PC-3 (cell line): ENCODE measurements at regions not wholly inside any gene's neighbourhood (a gene's known extent, or its start where the extent isn't known, plus 50 kb on each side); places are given as distances from the start of the nearest gene placed in this dataset.

ENCODE experiments used
- ATAC-seq: fragments of 200-7000 bp; cut with Tn5 transposase; 2 replicates; pipeline ENCODE4 v1.9.1; 2020; ENCODE audit warnings: mild to moderate bottlenecking, moderate library complexity
- BruUV-seq: library from RNA; stranded (reverse); fragments of 400-500 nt; replicated peaks from 2 replicates; lab custom pipeline; 2021; lab: Mats Ljungman, UMichigan
- CTCF ChIA-PET: fragments of 300-600 bp; sonication (Branson Sonifier 250); formaldehyde crosslinking; loops from one replicate; lab custom pipeline; 2022; ENCODE audit warnings: antibody characterized with exemption; lab: Charles Lee
- POLR2A ChIA-PET: fragments of 300-600 bp; sonication (Branson Sonifier 250); formaldehyde crosslinking; loops from one replicate; lab custom pipeline; 2022; ENCODE audit warnings: antibody characterized with exemption; ENCODE audit not compliant: unreplicated experiment; lab: Charles Lee
- DNase-seq: peaks from one replicate; pipeline ENCODE4 v3.0.0-alpha.2; 2015
- H2AFZ ChIP-seq: fragments of 300-600 bp; sonication (generic); 2 replicates; pipeline ENCODE4 v1.6.0; 2016; ENCODE audit warnings: antibody characterized with exemption, low read length
- H3F3A ChIP-seq: fragments of 300-600 bp; sonication (generic); one replicate; pipeline ENCODE4 v1.6.0; 2017; ENCODE audit warnings: antibody characterized with exemption, low read length, control low read depth, mild to moderate bottlenecking; ENCODE audit not compliant: unreplicated experiment
- H3K27ac ChIP-seq: fragments of 300-600 bp; sonication (generic); 2 replicates; pipeline ENCODE4 v1.5.1; 2016; ENCODE audit warnings: mild to moderate bottlenecking, low read length
- H3K27me3 ChIP-seq: fragments of 300-600 bp; sonication (generic); 2 replicates; pipeline ENCODE4 v1.6.1; 2016; ENCODE audit warnings: low read length, mixed read lengths
- H3K36me3 ChIP-seq: fragments of 300-600 bp; sonication (generic); 2 replicates; pipeline ENCODE4 v1.6.1; 2016; ENCODE audit warnings: low read depth, mixed run types, low read length, mixed read lengths
- H3K4me1 ChIP-seq: fragments of 300-600 bp; sonication (generic); 2 replicates; pipeline ENCODE4 v1.5.1; 2016; ENCODE audit warnings: low read length; ENCODE audit not compliant: insufficient read depth
- H3K4me2 ChIP-seq: fragments of 300-600 bp; sonication (generic); 2 replicates; pipeline ENCODE4 v1.6.0; 2016; ENCODE audit warnings: low read length
- H3K4me3 ChIP-seq: fragments of 300-600 bp; sonication (generic); 2 replicates; pipeline ENCODE4 v1.5.1; 2016; ENCODE audit warnings: mild to moderate bottlenecking, low read length, mixed read lengths
- H3K79me2 ChIP-seq: fragments of 300-600 bp; sonication (generic); 2 replicates; pipeline ENCODE4 v1.6.1; 2017; ENCODE audit warnings: low read length, mixed read lengths
- H3K9ac ChIP-seq: fragments of 300-600 bp; sonication (generic); 2 replicates; pipeline ENCODE4 v1.6.0; 2016; ENCODE audit warnings: mild to moderate bottlenecking, low read length
- H3K9me2 ChIP-seq: fragments of 300-600 bp; sonication (generic); replicated peaks from 2 replicates; pipeline ENCODE4 v1.6.1; 2016; ENCODE audit warnings: mixed run types, low read length, mixed read lengths
- H3K9me3 ChIP-seq: fragments of 300-600 bp; sonication (generic); 2 replicates; pipeline ENCODE4 v1.6.1; 2016; ENCODE audit warnings: low read length, mixed read lengths
- H4K20me1 ChIP-seq: fragments of 300-600 bp; sonication (generic); 2 replicates; pipeline ENCODE4 v1.6.1; 2016; ENCODE audit warnings: low read length, mixed read lengths
- EZH2 ChIP-seq: fragments of 300-600 bp; sonication (generic); IDR thresholded peaks from one replicate; pipeline ENCODE4 v1.6.1; 2017; ENCODE audit warnings: antibody characterized with exemption, mild to moderate bottlenecking, low read length; ENCODE audit not compliant: unreplicated experiment
- EZH2phosphoT487 ChIP-seq: fragments of 300-600 bp; sonication (generic); IDR thresholded peaks from 2 replicates; pipeline ENCODE4 v1.6.1; 2018; ENCODE audit warnings: mild to moderate bottlenecking, antibody characterized with exemption, low read length, borderline replicate concordance
- intact Hi-C: fragments of 100-400 bp; cut with micrococcal nuclease; formaldehyde crosslinking; loops from 2 replicates; pipeline ENCODE4 v1.9.0; 2023
- TF ChIP-seq, protein P1 (sequence below): fragments of 300-600 bp; sonication (generic); conservative IDR thresholded peaks from 2 replicates; pipeline ENCODE4 v1.5.1; 2017; ENCODE audit warnings: antibody characterized with exemption, low read depth, mild to moderate bottlenecking, low read length

- Histone ChIP-seq H3K79me2 (no peaks in the 10 kb centered on the region), H3K4me2 (no peak overlapping the region), H3K36me3 (no peaks in the 10 kb centered on the region), H2AFZ (no peak overlapping the region), H3K9me3 (no peaks in the 10 kb centered on the region), H3K4me1 (no peaks in the 10 kb centered on the region; the same call in 1 of the 2 replicates), H3K9me2 (no peaks in the 10 kb centered on the region), H3K4me3 (no peak overlapping the region), H3K9ac (no peak overlapping the region), H3K27ac (no peak overlapping the region), H3K27me3 (no peaks in the 10 kb centered on the region), H4K20me1 (no peaks in the 10 kb centered on the region), H3F3A (no peaks in the 10 kb centered on the region)
- CTCF ChIA-PET = no interaction called here
- intact Hi-C loops = no loop called here
- ATAC-seq (no peak), DNase-seq (no peak)
- POLR2A ChIA-PET = interaction anchor here (0.7 kb wide), 1 partner anchor 42 kb away, joined by 3 read pairs; no protein-coding TSS in a partner anchor
- BruUV-seq = no TSS peak
- TF ChIP-seq EZH2 = no peak
- TF ChIP-seq, protein P1, sequence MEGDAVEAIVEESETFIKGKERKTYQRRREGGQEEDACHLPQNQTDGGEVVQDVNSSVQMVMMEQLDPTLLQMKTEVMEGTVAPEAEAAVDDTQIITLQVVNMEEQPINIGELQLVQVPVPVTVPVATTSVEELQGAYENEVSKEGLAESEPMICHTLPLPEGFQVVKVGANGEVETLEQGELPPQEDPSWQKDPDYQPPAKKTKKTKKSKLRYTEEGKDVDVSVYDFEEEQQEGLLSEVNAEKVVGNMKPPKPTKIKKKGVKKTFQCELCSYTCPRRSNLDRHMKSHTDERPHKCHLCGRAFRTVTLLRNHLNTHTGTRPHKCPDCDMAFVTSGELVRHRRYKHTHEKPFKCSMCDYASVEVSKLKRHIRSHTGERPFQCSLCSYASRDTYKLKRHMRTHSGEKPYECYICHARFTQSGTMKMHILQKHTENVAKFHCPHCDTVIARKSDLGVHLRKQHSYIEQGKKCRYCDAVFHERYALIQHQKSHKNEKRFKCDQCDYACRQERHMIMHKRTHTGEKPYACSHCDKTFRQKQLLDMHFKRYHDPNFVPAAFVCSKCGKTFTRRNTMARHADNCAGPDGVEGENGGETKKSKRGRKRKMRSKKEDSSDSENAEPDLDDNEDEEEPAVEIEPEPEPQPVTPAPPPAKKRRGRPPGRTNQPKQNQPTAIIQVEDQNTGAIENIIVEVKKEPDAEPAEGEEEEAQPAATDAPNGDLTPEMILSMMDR = no peak
- TF ChIP-seq EZH2phosphoT487 = no peak
Observed at GRCh38 chr2:67318993-67319481, 78.1 kb upstream of the ETAA1 start.

DNA sequence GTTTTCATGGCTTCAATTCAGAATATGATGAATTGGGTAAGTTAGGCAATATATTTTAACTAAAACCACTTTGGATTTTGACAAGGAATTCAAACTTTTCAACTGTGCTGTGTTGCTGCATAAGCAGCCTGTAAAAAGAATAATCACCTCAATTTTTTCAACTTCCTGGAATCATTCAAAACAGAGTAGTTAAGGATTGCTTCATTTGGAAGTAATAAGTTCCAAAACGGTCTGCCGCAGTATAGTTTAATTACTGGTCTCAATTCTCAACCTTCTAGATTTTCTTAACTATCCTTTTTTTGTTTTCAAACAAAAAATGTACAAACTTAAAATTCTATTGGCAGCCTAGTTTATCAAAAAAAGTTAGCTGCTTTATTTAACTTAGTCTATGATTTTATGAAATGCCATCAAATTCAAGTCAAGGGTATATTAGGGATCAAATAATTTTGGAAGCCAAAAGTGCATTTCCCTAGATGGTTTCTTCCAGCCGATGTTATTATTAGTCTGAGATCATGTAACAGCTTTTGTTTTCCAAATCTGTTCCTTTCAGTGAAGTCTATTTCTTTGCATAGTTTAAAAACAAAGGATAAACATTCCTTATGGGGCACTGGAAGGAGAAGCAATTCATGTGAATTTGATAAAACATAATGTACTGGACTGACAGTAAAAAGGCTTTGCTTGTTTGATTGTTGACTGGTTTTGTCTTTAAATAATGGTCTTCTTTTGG is 76.1 kb upstream of the ETAA1 start:
- Histone ChIP-seq H3K27me3 (no peaks in the 10 kb centered on the region), H3K9me3 (no peaks in the 10 kb centered on the region), H3K36me3 (no peaks in the 10 kb centered on the region), H3K79me2 (no peaks in the 10 kb centered on the region), H3K9me2 (no peaks in the 10 kb centered on the region), H3K27ac (no peak overlapping the region), H3K4me2 (no peak overlapping the region), H3F3A (no peaks in the 10 kb centered on the region), H2AFZ (no peak overlapping the region), H3K4me1 (no peaks in the 10 kb centered on the region; the same call in 1 of the 2 replicates), H4K20me1 (no peaks in the 10 kb centered on the region), H3K4me3 (no peak overlapping the region), H3K9ac (no peak overlapping the region)
- CTCF ChIA-PET = interaction anchor here (0.6 kb wide), 1 partner anchor 25 kb away, joined by 3 read pairs; no protein-coding TSS in a partner anchor
- intact Hi-C loops = loop anchor here (5.0 kb wide), 3 partner anchors 331 to 894 kb away; no protein-coding TSS in a partner anchor
- DNase-seq (no peak), ATAC-seq (no peak)
- BruUV-seq = no TSS peak
- TF ChIP-seq EZH2 = no peak
- TF ChIP-seq, protein P1 = no peak
- no peak for TF ChIP-seq EZH2phosphoT487
- POLR2A ChIA-PET = no interaction called here

DNA sequence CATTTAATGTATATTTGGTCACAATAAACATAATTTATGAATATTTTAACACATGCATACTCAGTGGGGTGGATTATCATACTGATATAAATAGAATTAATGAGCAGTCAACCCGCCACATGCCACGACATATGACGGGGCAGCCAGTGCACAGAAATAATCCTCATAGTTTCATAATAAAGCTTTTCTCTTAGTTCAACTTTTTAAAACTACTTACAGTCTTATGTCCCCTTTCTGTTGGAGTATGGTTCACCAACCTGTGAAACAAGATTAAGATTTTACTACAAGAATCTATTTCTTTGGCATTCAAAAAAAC is 75.6 kb upstream of the ETAA1 start:
- no peaks in the 10 kb centered on the region for H4K20me1 ChIP-seq
- H3K4me1 ChIP-seq = no peaks in the 10 kb centered on the region; the same call in 1 of the 2 replicates
- intact Hi-C loops = loop anchor here (5.0 kb wide), 3 partner anchors 331 to 894 kb away; no protein-coding TSS in a partner anchor
- ChIA-PET POLR2A (no interaction called here), CTCF (no interaction called here)
- no peak for DNase-seq
- H3K36me3 ChIP-seq = no peaks in the 10 kb centered on the region
- no peaks in the 10 kb centered on the region for H3K9me2 ChIP-seq
- no peak overlapping the region for H3K4me2 ChIP-seq
- no peaks in the 10 kb centered on the region for H3K27me3 ChIP-seq
- no peak overlapping the region for H3K4me3 ChIP-seq
- H3K9me3 ChIP-seq = no peaks in the 10 kb centered on the region
- H2AFZ ChIP-seq = no peak overlapping the region
- 0 out of 2 replicates have a peak overlapping the region, but pooled peaks have one; percentile 25 for H3K9ac ChIP-seq
- ATAC-seq = no peak
- BruUV-seq = no TSS peak
- H3F3A ChIP-seq = no peaks in the 10 kb centered on the region
- no peak overlapping the region for H3K27ac ChIP-seq
- no peaks in the 10 kb centered on the region for H3K79me2 ChIP-seq
- TF ChIP-seq EZH2 (no peak), EZH2phosphoT487 (no peak)
- TF ChIP-seq, protein P1 = no peak
